GM12878 (cell line): ENCODE measurements at regions not wholly inside any gene's neighbourhood (a gene's known extent, or its start where the extent isn't known, plus 50 kb on each side); places are given as distances from the start of the nearest gene placed in this dataset.

Source experiments
- ATAC-seq: fragments of 200-7000 bp; cut with Tn5 transposase; 3 replicates; pipeline ENCODE4 v1.9.1; 2020; ENCODE audit warnings: mild to moderate bottlenecking, moderate library complexity
- BruUV-seq: library from RNA; stranded (reverse); fragments of 400-500 nt; replicated peaks from 2 replicates; lab custom pipeline; 2021; lab: Mats Ljungman, UMichigan
- CTCF ChIA-PET: fragments of 300-600 bp; sonication (Branson Sonifier 250); formaldehyde crosslinking; extraction: SDS; loops from one replicate; lab custom pipeline; 2021; ENCODE audit warnings: inconsistent platforms; lab: Yijun Ruan, JAX
- POLR2A ChIA-PET: fragments of 350-600 bp; formaldehyde crosslinking; extraction: SDS; loops from one replicate; lab custom pipeline; 2021; ENCODE audit warnings: inconsistent platforms; lab: Charles Lee
- RAD21 ChIA-PET: fragments of 300-600 bp; sonication (Branson Sonifier 250); formaldehyde crosslinking; loops from one replicate; lab custom pipeline; 2023; ENCODE audit warnings: antibody characterized with exemption; ENCODE audit not compliant: unreplicated experiment; lab: Charles Lee
- SMC1A ChIA-PET: fragments of 300-600 bp; sonication (Branson Sonifier 250); formaldehyde crosslinking; loops from one replicate; lab custom pipeline; 2023; ENCODE audit not compliant: unreplicated experiment, uncharacterized antibody; lab: Charles Lee
- DNase-seq: peaks from one replicate; pipeline ENCODE4 v3.0.0-alpha.2; 2011; ENCODE audit warnings: low read depth, low spot score
- FAIRE-seq: peaks from 3 replicates; lab custom pipeline; 2011; peaks lifted over from hg19 to GRCh38; lab: Jason Lieb, UNC
- H2AFZ ChIP-seq: 2 replicates; pipeline ENCODE4 v1.6.0; 2011; ENCODE audit warnings: low read depth, low read length, control low read depth; ENCODE audit not compliant: control insufficient read depth
- H3K27ac ChIP-seq: 2 replicates; pipeline ENCODE4 v1.5.1; 2011; ENCODE audit warnings: control low read depth; ENCODE audit not compliant: control insufficient read depth, insufficient read depth
- H3K27me3 ChIP-seq, 2 experiments: replicated peaks in 1 of 2; 2 replicates each; pipeline versions ENCODE4 v1.6.0 to v1.6.1; 2011; ENCODE audit warnings: low read length in 1 of 2; ENCODE audit not compliant: control insufficient read depth in 2 of 2, insufficient read depth in 2 of 2
- H3K36me3 ChIP-seq, 2 experiments: 2 replicates each; pipeline ENCODE4 v1.5.1; 2011; ENCODE audit warnings: low read length in 1 of 2; ENCODE audit not compliant: control insufficient read depth in 2 of 2, insufficient read depth in 2 of 2
- H3K4me1 ChIP-seq: 2 replicates; pipeline ENCODE4 v1.6.1; 2011; ENCODE audit warnings: mild to moderate bottlenecking, low read length, moderate library complexity, mixed read lengths; ENCODE audit not compliant: control insufficient read depth, insufficient read depth
- H3K4me2 ChIP-seq: 2 replicates; pipeline ENCODE4 v1.6.0; 2011; ENCODE audit warnings: control low read depth; ENCODE audit not compliant: control insufficient read depth, insufficient read depth
- H3K4me3 ChIP-seq: fragments of 200-600 bp; sonication (generic); 2 replicates; pipeline ENCODE4 v1.5.1; 2016
- H3K79me2 ChIP-seq: 2 replicates; pipeline ENCODE4 v1.6.0; 2011; ENCODE audit warnings: low read length; ENCODE audit not compliant: control insufficient read depth, insufficient read depth
- H3K9ac ChIP-seq: 2 replicates; pipeline ENCODE4 v1.8.0; 2011; ENCODE audit warnings: low read length, control low read depth, mixed read lengths; ENCODE audit not compliant: control insufficient read depth, insufficient read depth
- H3K9me3 ChIP-seq: replicated peaks from 3 replicates; pipeline ENCODE4 v1.5.1; 2011; ENCODE audit warnings: mild to moderate bottlenecking, low read length; ENCODE audit not compliant: control insufficient read depth, insufficient read depth
- H4K20me1 ChIP-seq: 2 replicates; pipeline ENCODE4 v1.6.0; 2011; ENCODE audit not compliant: control insufficient read depth, insufficient read depth
- HDGF ChIP-seq: fragments of 450-650 bp; IDR thresholded peaks from 2 replicates; pipeline ENCODE4 v1.6.1; 2016; ENCODE audit warnings: antibody characterized with exemption
- KAT2A ChIP-seq: conservative IDR thresholded peaks from 2 replicates; pipeline ENCODE4 v1.6.1; 2011; ENCODE audit warnings: low read depth, low read length; ENCODE audit not compliant: control insufficient read depth
- MAX ChIP-seq: IDR thresholded peaks from 2 replicates; pipeline ENCODE4 v1.6.1; 2012; ENCODE audit warnings: low read depth, low read length, improper control_type of control experiment
- MEF2B ChIP-seq: fragments of 450-650 bp; IDR thresholded peaks from 2 replicates; pipeline ENCODE4 v1.6.1; 2018; ENCODE audit warnings: mild to moderate bottlenecking, moderate library complexity; ENCODE audit not compliant: partially characterized antibody, poor library complexity, severe bottlenecking
- RELA ChIP-seq: fragments of 450-650 bp; IDR thresholded peaks from 2 replicates; pipeline ENCODE4 v1.8.0; 2014; ENCODE audit warnings: borderline replicate concordance; ENCODE audit not compliant: partially characterized antibody
- SIX5 ChIP-seq: IDR thresholded peaks from 2 replicates; pipeline ENCODE4 v1.6.1; 2011; ENCODE audit warnings: mild to moderate bottlenecking, low read depth, low read length, moderate library complexity; ENCODE audit not compliant: severe bottlenecking
- TCF12 ChIP-seq: IDR thresholded peaks from 2 replicates; pipeline ENCODE4 v1.6.1; 2011; ENCODE audit warnings: low read depth, mild to moderate bottlenecking, low read length
- TCF7 ChIP-seq: IDR thresholded peaks from 2 replicates; pipeline ENCODE4 v1.6.1; 2014; ENCODE audit warnings: antibody characterized with exemption, borderline replicate concordance
- ZBED1 ChIP-seq: IDR thresholded peaks from 2 replicates; pipeline ENCODE4 v1.6.1; 2016; ENCODE audit warnings: borderline replicate concordance
- ZNF207 ChIP-seq: fragments of 450-650 bp; IDR thresholded peaks from 2 replicates; pipeline ENCODE4 v1.6.1; 2014; ENCODE audit warnings: antibody characterized with exemption, mild to moderate bottlenecking, borderline replicate concordance
- WGBS: methylation state at CpG from one replicate; pipeline ENCODE4 v1.1.6; 2016; ENCODE audit warnings: low lambda C conversion rate; ENCODE audit not compliant: insufficient replicate concordance, insufficient coverage; ENCODE audit errors: missing lambda C conversion rate; 5-methylcytosine and 5-hydroxymethylcytosine counted together
- in situ Hi-C: fragments of 300-500 bp; cut with MboI; formaldehyde crosslinking; loops from 9 replicates; pipeline ENCODE4 v1.14.3; 2018; ENCODE audit warnings: mixed read lengths
- intact Hi-C: fragments of 100-400 bp; cut with micrococcal nuclease; formaldehyde crosslinking; loops from one replicate; pipeline ENCODE4 v1.14.2; 2022; ENCODE audit not compliant: unreplicated experiment
- TF ChIP-seq, protein P1 (sequence below): fragments of 450-650 bp; IDR thresholded peaks from 2 replicates; pipeline ENCODE4 v1.6.1; 2018; ENCODE audit warnings: borderline replicate concordance, mild to moderate bottlenecking; ENCODE audit not compliant: partially characterized antibody

GRCh38 chr10:118452098-118452497, 110.0 kb upstream of the FAM204A start:
- Histone ChIP-seq H3K4me3 (no peak overlapping the region), H3K4me1 (no peaks in the 10 kb centered on the region), H4K20me1 (no peaks in the 10 kb centered on the region), H3K36me3 (no peaks in the 10 kb centered on the region), H3K9me3 (no peaks in the 10 kb centered on the region), H3K27ac (no peak overlapping the region), H3K79me2 (no peaks in the 10 kb centered on the region), H3K4me2 (no peak overlapping the region), H2AFZ (no peak overlapping the region), H3K27me3 (peaks cover 0 to 5% of the 10 kb centered on the region in 2 experiments; a peak in 3 of 4 replicates), H3K9ac (no peak overlapping the region)
- no peak for ATAC-seq
- in situ Hi-C loops (no loop called here), intact Hi-C loops (no loop called here)
- no TSS peak for BruUV-seq
- DNase-seq = no peak
- SMC1A ChIA-PET = interaction anchor here (1.5 kb wide), 1 partner anchor 14 kb away, joined by 3 read pairs; no protein-coding TSS in a partner anchor
- TF ChIP-seq KAT2A (no peak), MEF2B (no peak), HDGF (no peak), RELA (no peak)
- RAD21 ChIA-PET = no interaction called here
- POLR2A ChIA-PET = interaction anchor here (0.7 kb wide), 1 partner anchor 1237 kb away, joined by 3 read pairs; no protein-coding TSS in a partner anchor
- CTCF ChIA-PET = interaction anchor here (0.9 to 1.9 kb wide), 3 partner anchors 8 to 13 kb away, joined by 3 to 9 read pairs (median 4); no protein-coding TSS in a partner anchor
- FAIRE-seq = no peak

- H2AFZ ChIP-seq = no peak overlapping the region
- FAIRE-seq = no peak
- ChIA-PET CTCF (interaction anchor here (1.4 kb wide), 1 partner anchor 10 kb away, joined by 8 read pairs; no protein-coding TSS in a partner anchor), RAD21 (no interaction called here), SMC1A (no interaction called here)
- no TSS peak for BruUV-seq
- H3K9ac ChIP-seq = no peak overlapping the region
- no peak overlapping the region for H3K4me3 ChIP-seq
- 18% methylated on average over 9 of the region's 9 CpGs for WGBS
- intact Hi-C loops (no loop called here), in situ Hi-C loops (no loop called here)
- no peaks in the 10 kb centered on the region for H3K36me3 ChIP-seq
- no peaks in the 10 kb centered on the region for H3K9me3 ChIP-seq
- H3K79me2 ChIP-seq = no peaks in the 10 kb centered on the region
- H4K20me1 ChIP-seq = no peaks in the 10 kb centered on the region
- DNase-seq = no peak
- TF ChIP-seq ZBED1 = no peak
- TF ChIP-seq MAX = no peak
- no peak for TF ChIP-seq ZNF207
- TF ChIP-seq, protein P1, sequence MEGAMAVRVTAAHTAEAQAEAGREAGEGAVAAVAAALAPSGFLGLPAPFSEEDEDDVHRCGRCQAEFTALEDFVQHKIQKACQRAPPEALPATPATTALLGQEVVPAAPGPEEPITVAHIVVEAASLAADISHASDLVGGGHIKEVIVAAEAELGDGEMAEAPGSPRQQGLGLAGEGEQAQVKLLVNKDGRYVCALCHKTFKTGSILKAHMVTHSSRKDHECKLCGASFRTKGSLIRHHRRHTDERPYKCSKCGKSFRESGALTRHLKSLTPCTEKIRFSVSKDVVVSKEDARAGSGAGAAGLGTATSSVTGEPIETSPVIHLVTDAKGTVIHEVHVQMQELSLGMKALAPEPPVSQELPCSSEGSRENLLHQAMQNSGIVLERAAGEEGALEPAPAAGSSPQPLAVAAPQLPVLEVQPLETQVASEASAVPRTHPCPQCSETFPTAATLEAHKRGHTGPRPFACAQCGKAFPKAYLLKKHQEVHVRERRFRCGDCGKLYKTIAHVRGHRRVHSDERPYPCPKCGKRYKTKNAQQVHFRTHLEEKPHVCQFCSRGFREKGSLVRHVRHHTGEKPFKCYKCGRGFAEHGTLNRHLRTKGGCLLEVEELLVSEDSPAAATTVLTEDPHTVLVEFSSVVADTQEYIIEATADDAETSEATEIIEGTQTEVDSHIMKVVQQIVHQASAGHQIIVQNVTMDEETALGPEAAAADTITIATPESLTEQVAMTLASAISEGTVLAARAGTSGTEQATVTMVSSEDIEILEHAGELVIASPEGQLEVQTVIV = no peak
- TF ChIP-seq TCF12 = no peak
- TF ChIP-seq TCF7 = no peak
- TF ChIP-seq SIX5 = no peak
- TF ChIP-seq, all 136 proteins: peak for 0
- peaks cover 0 to 5% of the 10 kb centered on the region in 2 experiments; a peak in 3 of 4 replicates for H3K27me3 ChIP-seq
- H3K4me1 ChIP-seq = no peaks in the 10 kb centered on the region
- no peak overlapping the region for H3K27ac ChIP-seq
- ATAC-seq = no peak
- POLR2A ChIA-PET = interaction anchor here (0.6 kb wide), 1 partner anchor 9 kb away, joined by 3 read pairs; no protein-coding TSS in a partner anchor
- H3K4me2 ChIP-seq = no peak overlapping the region
Measured at GRCh38 chr10:118449521-118449920, 107.4 kb upstream of the FAM204A start.
